ENCODE measurements at regions not wholly inside any gene's neighbourhood (a gene's known extent, or its start where the extent isn't known, plus 50 kb on each side); places are given as distances from the start of the nearest gene placed in this dataset.

DNA sequence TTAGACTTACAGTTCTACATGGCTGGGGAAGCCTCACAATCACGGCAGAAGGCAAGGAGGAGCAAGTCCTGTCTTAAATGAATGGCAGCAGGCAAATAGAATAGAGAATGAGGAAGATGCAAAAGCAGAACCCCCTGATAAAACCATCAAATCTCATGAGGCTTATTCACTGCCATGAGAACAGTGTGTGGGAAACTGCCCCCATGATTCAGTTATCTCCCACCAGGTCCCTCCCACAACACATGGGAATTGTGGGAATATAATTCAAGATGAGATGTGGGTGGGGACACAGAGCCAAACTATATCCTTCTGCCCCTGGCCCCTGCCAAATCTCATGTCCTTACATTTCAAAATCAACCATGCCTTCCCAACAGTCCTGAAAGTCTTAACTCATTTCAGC lies 367.1 kb downstream of the MED10 start:
- TF ChIP-seq, protein P1, sequence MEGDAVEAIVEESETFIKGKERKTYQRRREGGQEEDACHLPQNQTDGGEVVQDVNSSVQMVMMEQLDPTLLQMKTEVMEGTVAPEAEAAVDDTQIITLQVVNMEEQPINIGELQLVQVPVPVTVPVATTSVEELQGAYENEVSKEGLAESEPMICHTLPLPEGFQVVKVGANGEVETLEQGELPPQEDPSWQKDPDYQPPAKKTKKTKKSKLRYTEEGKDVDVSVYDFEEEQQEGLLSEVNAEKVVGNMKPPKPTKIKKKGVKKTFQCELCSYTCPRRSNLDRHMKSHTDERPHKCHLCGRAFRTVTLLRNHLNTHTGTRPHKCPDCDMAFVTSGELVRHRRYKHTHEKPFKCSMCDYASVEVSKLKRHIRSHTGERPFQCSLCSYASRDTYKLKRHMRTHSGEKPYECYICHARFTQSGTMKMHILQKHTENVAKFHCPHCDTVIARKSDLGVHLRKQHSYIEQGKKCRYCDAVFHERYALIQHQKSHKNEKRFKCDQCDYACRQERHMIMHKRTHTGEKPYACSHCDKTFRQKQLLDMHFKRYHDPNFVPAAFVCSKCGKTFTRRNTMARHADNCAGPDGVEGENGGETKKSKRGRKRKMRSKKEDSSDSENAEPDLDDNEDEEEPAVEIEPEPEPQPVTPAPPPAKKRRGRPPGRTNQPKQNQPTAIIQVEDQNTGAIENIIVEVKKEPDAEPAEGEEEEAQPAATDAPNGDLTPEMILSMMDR (tag by site-specific recombination; IDR thresholded peaks at IDR 0.05) = no peak
- TF ChIP-seq, protein P2, sequence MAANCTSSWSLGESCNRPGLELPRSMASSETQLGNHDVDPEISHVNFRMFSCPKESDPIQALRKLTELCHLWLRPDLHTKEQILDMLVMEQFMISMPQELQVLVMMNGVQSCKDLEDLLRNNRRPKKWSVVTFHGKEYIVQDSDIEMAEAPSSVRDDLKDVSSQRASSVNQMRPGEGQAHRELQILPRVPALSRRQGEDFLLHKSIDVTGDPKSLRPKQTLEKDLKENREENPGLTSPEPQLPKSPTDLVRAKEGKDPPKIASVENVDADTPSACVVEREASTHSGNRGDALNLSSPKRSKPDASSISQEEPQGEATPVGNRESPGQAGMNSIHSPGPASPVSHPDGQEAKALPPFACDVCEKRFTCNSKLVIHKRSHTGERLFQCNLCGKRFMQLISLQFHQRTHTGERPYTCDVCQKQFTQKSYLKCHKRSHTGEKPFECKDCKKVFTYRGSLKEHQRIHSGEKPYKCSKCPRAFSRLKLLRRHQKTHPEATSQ (tag by site-specific recombination; IDR thresholded peaks at IDR 0.05) = no peak
- no peak for TF ChIP-seq RBAK (tag by site-specific recombination; IDR thresholded peaks at IDR 0.05)
- no peak for TF ChIP-seq ZNF707 (tag by site-specific recombination; IDR thresholded peaks at IDR 0.05)
- TF ChIP-seq, protein P3, sequence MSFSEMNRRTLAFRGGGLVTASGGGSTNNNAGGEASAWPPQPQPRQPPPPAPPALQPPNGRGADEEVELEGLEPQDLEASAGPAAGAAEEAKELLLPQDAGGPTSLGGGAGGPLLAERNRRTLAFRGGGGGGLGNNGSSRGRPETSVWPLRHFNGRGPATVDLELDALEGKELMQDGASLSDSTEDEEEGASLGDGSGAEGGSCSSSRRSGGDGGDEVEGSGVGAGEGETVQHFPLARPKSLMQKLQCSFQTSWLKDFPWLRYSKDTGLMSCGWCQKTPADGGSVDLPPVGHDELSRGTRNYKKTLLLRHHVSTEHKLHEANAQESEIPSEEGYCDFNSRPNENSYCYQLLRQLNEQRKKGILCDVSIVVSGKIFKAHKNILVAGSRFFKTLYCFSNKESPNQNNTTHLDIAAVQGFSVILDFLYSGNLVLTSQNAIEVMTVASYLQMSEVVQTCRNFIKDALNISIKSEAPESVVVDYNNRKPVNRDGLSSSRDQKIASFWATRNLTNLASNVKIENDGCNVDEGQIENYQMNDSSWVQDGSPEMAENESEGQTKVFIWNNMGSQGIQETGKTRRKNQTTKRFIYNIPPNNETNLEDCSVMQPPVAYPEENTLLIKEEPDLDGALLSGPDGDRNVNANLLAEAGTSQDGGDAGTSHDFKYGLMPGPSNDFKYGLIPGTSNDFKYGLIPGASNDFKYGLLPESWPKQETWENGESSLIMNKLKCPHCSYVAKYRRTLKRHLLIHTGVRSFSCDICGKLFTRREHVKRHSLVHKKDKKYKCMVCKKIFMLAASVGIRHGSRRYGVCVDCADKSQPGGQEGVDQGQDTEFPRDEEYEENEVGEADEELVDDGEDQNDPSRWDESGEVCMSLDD (tag by site-specific recombination; IDR thresholded peaks at IDR 0.05) = no peak
- TF ChIP-seq, protein P4, sequence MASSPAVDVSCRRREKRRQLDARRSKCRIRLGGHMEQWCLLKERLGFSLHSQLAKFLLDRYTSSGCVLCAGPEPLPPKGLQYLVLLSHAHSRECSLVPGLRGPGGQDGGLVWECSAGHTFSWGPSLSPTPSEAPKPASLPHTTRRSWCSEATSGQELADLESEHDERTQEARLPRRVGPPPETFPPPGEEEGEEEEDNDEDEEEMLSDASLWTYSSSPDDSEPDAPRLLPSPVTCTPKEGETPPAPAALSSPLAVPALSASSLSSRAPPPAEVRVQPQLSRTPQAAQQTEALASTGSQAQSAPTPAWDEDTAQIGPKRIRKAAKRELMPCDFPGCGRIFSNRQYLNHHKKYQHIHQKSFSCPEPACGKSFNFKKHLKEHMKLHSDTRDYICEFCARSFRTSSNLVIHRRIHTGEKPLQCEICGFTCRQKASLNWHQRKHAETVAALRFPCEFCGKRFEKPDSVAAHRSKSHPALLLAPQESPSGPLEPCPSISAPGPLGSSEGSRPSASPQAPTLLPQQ (tag by site-specific recombination; IDR thresholded peaks at IDR 0.05) = no peak
